Upper lobe of right lung (tissue), 1 donor: ENCODE measurements at regions not wholly inside any gene's neighbourhood (a gene's known extent, or its start where the extent isn't known, plus 50 kb on each side); places are given as distances from the start of the nearest gene placed in this dataset.

ENCODE experiments used
- ATAC-seq: fragments of 200-7000 bp; cut with Tn5 transposase; one replicate; pipeline ENCODE4 v1.9.1; 2020; ENCODE audit warnings: mild to moderate bottlenecking, moderate library complexity
- DNase-seq: peaks from one replicate; pipeline ENCODE4 v3.0.0-alpha.2; 2020
- H3K27ac ChIP-seq: fragments of 200-600 bp; one replicate; pipeline ENCODE4 v1.8.0; 2022
- H3K27me3 ChIP-seq: fragments of 200-600 bp; one replicate; pipeline ENCODE4 v1.8.0; 2022; ENCODE audit warnings: mild to moderate bottlenecking
- H3K36me3 ChIP-seq: fragments of 200-600 bp; one replicate; pipeline ENCODE4 v1.8.0; 2022
- H3K4me1 ChIP-seq: fragments of 200-600 bp; one replicate; pipeline ENCODE4 v1.8.0; 2022
- H3K4me3 ChIP-seq: fragments of 200-600 bp; one replicate; pipeline ENCODE4 v1.8.0; 2022; ENCODE audit warnings: mild to moderate bottlenecking
- H3K9me3 ChIP-seq: fragments of 200-600 bp; one replicate; pipeline ENCODE4 v1.8.0; 2022
- CTCF ChIP-seq: fragments of 200-600 bp; IDR thresholded peaks from one replicate; pipeline ENCODE4 v1.8.0; 2022; ENCODE audit warnings: antibody characterized with exemption
- intact Hi-C: fragments of 100-400 bp; cut with DNase I; formaldehyde crosslinking; loops from one replicate; pipeline ENCODE4 v1.11.0; 2022
- donor health status: DM: no; HTN: yes; CAD: no; lungs with severe emphysema.

- no peaks in the 10 kb centered on the region for H3K36me3 ChIP-seq
- H3K4me1 ChIP-seq = no peaks in the 10 kb centered on the region
- DNase-seq (no peak), ATAC-seq (no peak)
- intact Hi-C loops = no loop called here
- no peaks in the 10 kb centered on the region for H3K27me3 ChIP-seq
- H3K27ac ChIP-seq = no peak overlapping the region
- H3K9me3 ChIP-seq = no peaks in the 10 kb centered on the region
- no peak overlapping the region for H3K4me3 ChIP-seq
- no peak for TF ChIP-seq CTCF
These were observed 1049.5 kb downstream of the TBC1D22A start for GRCh38 chr22:47811971-47812370.

- no peak for TF ChIP-seq CTCF
- Histone ChIP-seq H3K36me3 (no peaks in the 10 kb centered on the region), H3K27me3 (no peaks in the 10 kb centered on the region), H3K4me3 (no peak overlapping the region), H3K27ac (no peak overlapping the region), H3K4me1 (no peaks in the 10 kb centered on the region), H3K9me3 (no peaks in the 10 kb centered on the region)
- intact Hi-C loops = no loop called here
- ATAC-seq = no peak
- DNase-seq = no peak
These were observed 1048.4 kb downstream of the TBC1D22A start for GRCh38 chr22:47810505-47811500.

GRCh38 chr22:47808886-47809620, 1046.6 kb downstream of the TBC1D22A start:
- DNase-seq (no peak), ATAC-seq (no peak)
- intact Hi-C loops = no loop called here
- Histone ChIP-seq H3K4me1 (no peaks in the 10 kb centered on the region), H3K4me3 (no peak overlapping the region), H3K27ac (no peak overlapping the region), H3K9me3 (no peaks in the 10 kb centered on the region), H3K27me3 (no peaks in the 10 kb centered on the region), H3K36me3 (no peaks in the 10 kb centered on the region)
- TF ChIP-seq CTCF = no peak

- DNase-seq (no peak), ATAC-seq (no peak)
- no peaks in the 10 kb centered on the region for H3K4me1 ChIP-seq
- intact Hi-C loops = no loop called here
- no peak overlapping the region for H3K27ac ChIP-seq
- no peak for TF ChIP-seq CTCF
- H3K4me3 ChIP-seq = no peak overlapping the region
- H3K9me3 ChIP-seq = no peaks in the 10 kb centered on the region
- H3K27me3 ChIP-seq = no peaks in the 10 kb centered on the region
- H3K36me3 ChIP-seq = no peaks in the 10 kb centered on the region
These were observed 1045.8 kb downstream of the TBC1D22A start for GRCh38 chr22:47808236-47808635.

GRCh38 chr22:47807506-47807905, 1045.1 kb downstream of the TBC1D22A start:
- no peaks in the 10 kb centered on the region for H3K36me3 ChIP-seq
- DNase-seq (no peak), ATAC-seq (no peak)
- TF ChIP-seq CTCF = no peak
- H3K4me3 ChIP-seq = no peak overlapping the region
- no peaks in the 10 kb centered on the region for H3K9me3 ChIP-seq
- H3K27ac ChIP-seq = no peak overlapping the region
- intact Hi-C loops = no loop called here
- no peaks in the 10 kb centered on the region for H3K4me1 ChIP-seq
- H3K27me3 ChIP-seq = no peaks in the 10 kb centered on the region
